ENCODE measurements at regions not wholly inside any gene's neighbourhood (a gene's known extent, or its start where the extent isn't known, plus 50 kb on each side); places are given as distances from the start of the nearest gene placed in this dataset.

DNA sequence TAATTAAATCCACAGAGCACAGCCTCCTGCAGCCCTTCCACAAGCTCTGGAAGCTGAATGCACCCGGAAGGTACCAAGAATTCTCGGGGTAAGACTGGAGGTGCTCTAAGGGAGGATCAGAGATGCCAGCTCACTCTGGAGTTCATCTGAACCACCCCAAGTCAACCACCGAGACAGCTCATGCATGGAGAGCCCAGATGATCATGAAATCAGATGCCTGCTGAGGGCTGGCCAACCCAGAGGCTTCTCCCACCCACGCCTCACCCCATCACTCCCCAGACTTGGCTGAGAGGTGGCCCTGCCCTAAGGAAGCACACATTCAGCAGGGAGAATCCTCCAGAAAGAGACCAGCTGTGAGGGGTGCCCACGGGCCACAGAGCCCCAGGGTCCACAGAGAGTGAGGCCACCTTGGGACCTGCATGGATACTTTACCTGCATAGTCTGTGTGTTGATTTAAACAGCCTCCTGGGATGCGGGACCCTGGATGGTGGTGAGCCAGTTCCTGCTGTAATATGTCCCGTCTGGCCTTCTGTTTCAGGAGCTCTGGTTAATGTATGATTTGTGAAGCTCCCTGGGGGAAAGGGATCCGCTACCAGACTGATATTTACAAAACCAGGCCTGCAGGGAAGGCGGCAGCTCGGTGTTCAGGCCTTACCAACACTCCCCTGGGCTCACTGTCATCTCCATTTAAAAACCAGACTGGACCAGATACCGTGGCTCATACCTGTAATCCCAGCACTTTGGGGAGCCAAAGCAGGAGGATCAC, 64.9 kb downstream of the INSIG1 start:
- no peak overlapping the region for H3K27ac ChIP-seq (ENCODE audit: low read depth in 1 of 2, low read length in 1 of 2)
- H3K27me3 ChIP-seq (ENCODE audit: control insufficient read depth in 3 of 3, insufficient read depth in 3 of 3, low read length in 2 of 3), result peaks cover 8 to 55% (median 43%) of the 10 kb centered on the region in 3 donors
- H3K9me3 ChIP-seq (ENCODE audit: control insufficient read depth in 4 of 4, insufficient read depth in 3 of 4, low read length in 3 of 4), result peaks cover 0 to 2% (median 0%) of the 10 kb centered on the region in 4 donors
- WGBS, 2 donors, result 86 to 89% methylated on average over 11 of the region's 11 CpGs
- no peak overlapping the region for H3K4me3 ChIP-seq
- DNase-seq (no peak), ATAC-seq (ENCODE audit: insufficient read depth, low FRiP score) (no peak)
- no peaks in the 10 kb centered on the region for H3K36me3 ChIP-seq (ENCODE audit: control insufficient read depth in 4 of 4, insufficient read depth in 4 of 4, low read length in 4 of 4)
- no peaks in the 10 kb centered on the region for H3K4me1 ChIP-seq (ENCODE audit: control insufficient read depth in 5 of 5, insufficient read depth in 5 of 5, low read length in 5 of 5)
- no peak overlapping the region for H3K9ac ChIP-seq (ENCODE audit: insufficient read depth in 1 of 2, low read length in 2 of 2)
- TF ChIP-seq, protein P1, sequence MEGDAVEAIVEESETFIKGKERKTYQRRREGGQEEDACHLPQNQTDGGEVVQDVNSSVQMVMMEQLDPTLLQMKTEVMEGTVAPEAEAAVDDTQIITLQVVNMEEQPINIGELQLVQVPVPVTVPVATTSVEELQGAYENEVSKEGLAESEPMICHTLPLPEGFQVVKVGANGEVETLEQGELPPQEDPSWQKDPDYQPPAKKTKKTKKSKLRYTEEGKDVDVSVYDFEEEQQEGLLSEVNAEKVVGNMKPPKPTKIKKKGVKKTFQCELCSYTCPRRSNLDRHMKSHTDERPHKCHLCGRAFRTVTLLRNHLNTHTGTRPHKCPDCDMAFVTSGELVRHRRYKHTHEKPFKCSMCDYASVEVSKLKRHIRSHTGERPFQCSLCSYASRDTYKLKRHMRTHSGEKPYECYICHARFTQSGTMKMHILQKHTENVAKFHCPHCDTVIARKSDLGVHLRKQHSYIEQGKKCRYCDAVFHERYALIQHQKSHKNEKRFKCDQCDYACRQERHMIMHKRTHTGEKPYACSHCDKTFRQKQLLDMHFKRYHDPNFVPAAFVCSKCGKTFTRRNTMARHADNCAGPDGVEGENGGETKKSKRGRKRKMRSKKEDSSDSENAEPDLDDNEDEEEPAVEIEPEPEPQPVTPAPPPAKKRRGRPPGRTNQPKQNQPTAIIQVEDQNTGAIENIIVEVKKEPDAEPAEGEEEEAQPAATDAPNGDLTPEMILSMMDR (IDR thresholded peaks at IDR 0.05; ENCODE audit: control extremely low read depth, extremely low read depth), result no peak

DNA sequence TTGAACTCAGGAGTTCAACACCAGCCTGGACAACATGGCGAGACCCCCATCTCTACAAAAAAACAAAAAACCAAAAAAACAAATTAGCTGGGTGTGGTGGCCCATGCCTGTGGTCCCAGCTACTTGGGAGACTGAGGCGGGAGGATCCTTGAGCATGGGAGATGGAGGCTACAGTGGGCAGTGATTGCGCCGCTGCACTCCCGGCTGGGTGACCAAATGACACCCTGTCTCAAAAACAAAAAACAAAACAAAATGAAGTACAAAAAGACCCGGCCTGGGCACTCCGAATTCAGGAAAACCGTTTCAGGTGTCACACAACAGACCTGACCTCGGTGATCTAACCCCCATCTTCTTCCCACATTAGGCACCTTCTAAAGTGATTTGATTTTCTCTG, 65.5 kb downstream of the INSIG1 start:
- WGBS, 2 donors, result 88 to 90% methylated on average over 9 of the region's 9 CpGs
- Histone ChIP-seq H3K27me3 (ENCODE audit: control insufficient read depth in 3 of 3, insufficient read depth in 3 of 3, low read length in 2 of 3) (peaks cover 8 to 54% (median 40%) of the 10 kb centered on the region in 3 donors), H3K4me3 (no peak overlapping the region), H3K9me3 (ENCODE audit: control insufficient read depth in 4 of 4, insufficient read depth in 3 of 4, low read length in 3 of 4) (peaks cover 0 to 2% (median 0%) of the 10 kb centered on the region in 4 donors), H3K27ac (ENCODE audit: low read depth in 1 of 2, low read length in 1 of 2) (no peak overlapping the region), H3K36me3 (ENCODE audit: control insufficient read depth in 4 of 4, insufficient read depth in 4 of 4, low read length in 4 of 4) (no peaks in the 10 kb centered on the region), H3K4me1 (ENCODE audit: control insufficient read depth in 5 of 5, insufficient read depth in 5 of 5, low read length in 5 of 5) (no peaks in the 10 kb centered on the region), H3K9ac (ENCODE audit: insufficient read depth in 1 of 2, low read length in 2 of 2) (no peak overlapping the region)
- TF ChIP-seq, protein P1 (IDR thresholded peaks at IDR 0.05; ENCODE audit: control extremely low read depth, extremely low read depth), result no peak
- no peak for DNase-seq
- no peak for ATAC-seq (ENCODE audit: insufficient read depth, low FRiP score)

DNA sequence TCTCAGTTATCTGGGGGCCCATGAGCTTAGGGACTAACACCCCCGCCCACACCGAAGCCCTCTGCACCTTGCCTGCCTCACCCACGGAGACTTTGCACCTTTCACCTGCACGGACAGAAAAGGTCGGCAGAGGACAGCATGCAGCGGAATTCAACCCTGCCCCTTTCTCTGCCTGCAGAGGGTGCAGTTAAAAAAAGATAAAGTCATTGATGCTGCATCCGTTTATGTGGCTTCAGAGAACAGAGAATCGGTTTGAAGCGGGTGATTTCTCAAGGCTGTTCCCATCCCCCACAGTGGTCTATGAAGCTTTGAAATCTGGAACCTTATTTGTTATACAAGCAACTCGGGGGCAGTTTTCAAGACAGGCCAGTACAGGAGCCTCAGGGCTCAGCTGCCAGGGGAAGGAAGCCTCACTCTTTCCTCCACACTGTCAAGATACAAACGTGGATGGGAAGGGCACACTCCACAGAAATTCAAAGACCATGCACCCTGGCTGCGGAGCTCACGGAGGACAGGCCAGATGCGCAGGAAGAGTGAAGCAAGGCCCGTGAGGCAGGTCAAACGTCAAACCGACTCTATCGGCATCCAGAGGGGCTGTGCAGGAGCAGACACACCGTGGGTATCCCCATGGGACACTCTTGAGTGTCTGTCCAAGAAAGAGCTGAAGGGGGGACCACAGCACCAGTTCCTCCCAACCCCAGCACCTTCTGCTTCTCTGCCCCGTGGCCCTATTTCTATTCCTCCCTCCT, 66.3 kb downstream of the INSIG1 start:
- DNase-seq (no peak), ATAC-seq (ENCODE audit: insufficient read depth, low FRiP score) (no peak)
- TF ChIP-seq, protein P1 (IDR thresholded peaks at IDR 0.05; ENCODE audit: control extremely low read depth, extremely low read depth), result no peak
- no peak overlapping the region for H3K9ac ChIP-seq (ENCODE audit: insufficient read depth in 1 of 2, low read length in 2 of 2)
- no peak overlapping the region for H3K27ac ChIP-seq (ENCODE audit: low read depth in 1 of 2, low read length in 1 of 2)
- H3K4me3 ChIP-seq, result no peak overlapping the region
- H3K36me3 ChIP-seq (ENCODE audit: control insufficient read depth in 4 of 4, insufficient read depth in 4 of 4, low read length in 4 of 4), result no peaks in the 10 kb centered on the region
- WGBS, 2 donors, result 46 to 55% methylated on average over 19 to 20 of the region's 20 CpGs
- peaks cover 0 to 2% (median 0%) of the 10 kb centered on the region in 4 donors for H3K9me3 ChIP-seq (ENCODE audit: control insufficient read depth in 4 of 4, insufficient read depth in 3 of 4, low read length in 3 of 4)
- H3K27me3 ChIP-seq (ENCODE audit: control insufficient read depth in 3 of 3, insufficient read depth in 3 of 3, low read length in 2 of 3), result peaks cover 8 to 56% (median 42%) of the 10 kb centered on the region in 3 donors
- H3K4me1 ChIP-seq (ENCODE audit: control insufficient read depth in 5 of 5, insufficient read depth in 5 of 5, low read length in 5 of 5), result no peaks in the 10 kb centered on the region

Data from lung (tissue), 11 donors.